GM20000 (cell line): ENCODE measurements at regions not wholly inside any gene's neighbourhood (a gene's known extent, or its start where the extent isn't known, plus 50 kb on each side); places are given as distances from the start of the nearest gene placed in this dataset.

Experiments used
- DNase-seq: peaks from one replicate; pipeline ENCODE4 v3.0.0; 2012; ENCODE audit warnings: low spot score
- TF ChIP-seq, protein P1 (sequence below): IDR thresholded peaks from 2 replicates; pipeline ENCODE4 v1.5.1; 2012; ENCODE audit warnings: mild to moderate bottlenecking, control low read depth; ENCODE audit errors: extremely low read depth, missing control alignments

DNA sequence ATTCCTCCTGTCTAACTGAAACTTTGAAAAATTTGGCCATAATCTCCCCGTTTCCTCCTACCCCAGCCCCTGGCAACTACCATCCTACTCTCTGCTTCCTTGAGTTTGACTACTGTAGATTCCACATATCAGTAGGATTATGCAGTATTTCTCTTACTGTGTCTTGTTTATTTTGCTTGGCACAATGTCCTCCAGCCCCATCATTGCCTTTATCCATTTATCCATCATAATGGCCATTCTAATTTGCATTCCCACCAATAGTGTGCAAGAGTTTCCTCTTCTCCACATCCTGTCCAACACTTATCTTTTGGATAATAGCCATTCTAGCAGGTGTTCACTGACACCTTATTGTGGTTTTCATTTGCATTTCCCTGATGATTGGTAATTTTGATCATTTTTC, 202.3 kb downstream of the THBS2 start:
- no peak for DNase-seq
- TF ChIP-seq, protein P1, sequence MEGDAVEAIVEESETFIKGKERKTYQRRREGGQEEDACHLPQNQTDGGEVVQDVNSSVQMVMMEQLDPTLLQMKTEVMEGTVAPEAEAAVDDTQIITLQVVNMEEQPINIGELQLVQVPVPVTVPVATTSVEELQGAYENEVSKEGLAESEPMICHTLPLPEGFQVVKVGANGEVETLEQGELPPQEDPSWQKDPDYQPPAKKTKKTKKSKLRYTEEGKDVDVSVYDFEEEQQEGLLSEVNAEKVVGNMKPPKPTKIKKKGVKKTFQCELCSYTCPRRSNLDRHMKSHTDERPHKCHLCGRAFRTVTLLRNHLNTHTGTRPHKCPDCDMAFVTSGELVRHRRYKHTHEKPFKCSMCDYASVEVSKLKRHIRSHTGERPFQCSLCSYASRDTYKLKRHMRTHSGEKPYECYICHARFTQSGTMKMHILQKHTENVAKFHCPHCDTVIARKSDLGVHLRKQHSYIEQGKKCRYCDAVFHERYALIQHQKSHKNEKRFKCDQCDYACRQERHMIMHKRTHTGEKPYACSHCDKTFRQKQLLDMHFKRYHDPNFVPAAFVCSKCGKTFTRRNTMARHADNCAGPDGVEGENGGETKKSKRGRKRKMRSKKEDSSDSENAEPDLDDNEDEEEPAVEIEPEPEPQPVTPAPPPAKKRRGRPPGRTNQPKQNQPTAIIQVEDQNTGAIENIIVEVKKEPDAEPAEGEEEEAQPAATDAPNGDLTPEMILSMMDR = no peak

DNA sequence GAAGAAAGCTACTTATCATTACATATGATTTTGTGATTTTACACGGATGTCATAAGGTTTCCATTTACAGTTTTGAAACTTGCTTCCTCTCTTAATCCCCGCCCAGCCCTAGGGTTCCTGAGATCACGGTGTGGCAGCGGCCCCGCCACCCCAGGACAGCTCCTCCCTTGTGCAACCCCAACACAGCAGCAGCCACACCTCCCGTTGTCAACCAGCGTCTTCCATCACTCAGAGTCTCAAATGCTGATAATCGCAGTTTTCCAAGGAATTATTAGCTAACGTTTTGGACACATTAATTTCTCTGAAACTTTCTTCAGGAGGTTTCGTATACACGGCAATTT, 204.8 kb downstream of the THBS2 start:
- DNase-seq = no peak
- TF ChIP-seq, protein P1 = no peak

GRCh38 chr6:169048185-169048864, 205.3 kb downstream of the THBS2 start:
- DNase-seq = no peak

GRCh38 chr6:169047345-169047744, 206.3 kb downstream of the THBS2 start:
- TF ChIP-seq, protein P1 = no peak
- no peak for DNase-seq

More at GRCh38 chr6:169048185-169048864, 205.3 kb downstream of the THBS2 start:
- TF ChIP-seq, protein P1 = no peak

GRCh38 chr6:169046483-169047192, 207.0 kb downstream of the THBS2 start:
- DNase-seq = no peak
- TF ChIP-seq, protein P1 = no peak

GRCh38 chr6:169046021-169046420, 207.6 kb downstream of the THBS2 start:
- TF ChIP-seq, protein P1 = no peak
- no peak for DNase-seq

DNA sequence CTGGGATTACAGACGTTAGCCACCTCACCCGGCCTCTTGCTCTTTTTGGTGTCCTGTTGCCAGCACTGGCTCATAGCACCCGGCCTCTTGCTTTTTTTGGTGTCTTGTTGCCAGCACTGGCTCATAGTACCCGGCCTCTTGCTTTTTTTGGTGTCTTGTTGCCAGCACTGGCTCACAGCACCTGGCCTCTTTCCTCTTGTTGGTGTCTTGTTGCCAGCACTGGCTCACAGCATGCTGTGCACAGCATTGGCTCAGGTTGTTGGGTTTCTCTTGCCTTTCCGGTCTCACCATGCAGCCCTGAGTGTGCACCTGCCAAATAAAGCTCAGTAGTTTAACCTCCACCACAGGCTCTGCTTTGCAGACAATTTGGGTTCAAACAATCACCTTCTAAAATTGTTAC, 208.2 kb downstream of the THBS2 start:
- no peak for DNase-seq
- TF ChIP-seq, protein P1 = no peak
